ENCODE measurements at regions not wholly inside any gene's neighbourhood (a gene's known extent, or its start where the extent isn't known, plus 50 kb on each side); places are given as distances from the start of the nearest gene placed in this dataset.

DNA sequence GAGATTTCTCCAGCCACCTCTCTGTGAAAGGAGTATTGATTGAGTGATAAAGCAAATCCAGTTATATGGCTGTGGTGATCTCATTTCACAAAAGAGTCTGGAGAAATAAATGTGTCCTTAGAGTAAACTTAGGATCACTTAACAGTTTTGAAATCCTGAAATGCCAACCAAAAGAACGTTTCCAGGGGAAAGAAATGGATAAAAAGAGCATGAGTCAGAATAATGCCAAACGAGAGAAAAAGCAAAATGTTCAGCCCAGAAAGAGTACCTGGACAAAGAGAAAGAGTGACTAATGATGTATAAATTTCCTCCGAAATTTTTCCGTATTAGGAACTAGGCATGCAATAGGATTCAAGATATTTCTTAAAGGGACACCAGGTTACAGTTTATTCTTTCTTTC, 463.1 kb upstream of the CDH10 start:
- no peak for TF ChIP-seq JUN (CRISPR knock-in tag; IDR thresholded peaks at IDR 0.05)
- no peak for TF ChIP-seq USF2 (CRISPR knock-in tag; IDR thresholded peaks at IDR 0.05)
- TF ChIP-seq, protein P1, sequence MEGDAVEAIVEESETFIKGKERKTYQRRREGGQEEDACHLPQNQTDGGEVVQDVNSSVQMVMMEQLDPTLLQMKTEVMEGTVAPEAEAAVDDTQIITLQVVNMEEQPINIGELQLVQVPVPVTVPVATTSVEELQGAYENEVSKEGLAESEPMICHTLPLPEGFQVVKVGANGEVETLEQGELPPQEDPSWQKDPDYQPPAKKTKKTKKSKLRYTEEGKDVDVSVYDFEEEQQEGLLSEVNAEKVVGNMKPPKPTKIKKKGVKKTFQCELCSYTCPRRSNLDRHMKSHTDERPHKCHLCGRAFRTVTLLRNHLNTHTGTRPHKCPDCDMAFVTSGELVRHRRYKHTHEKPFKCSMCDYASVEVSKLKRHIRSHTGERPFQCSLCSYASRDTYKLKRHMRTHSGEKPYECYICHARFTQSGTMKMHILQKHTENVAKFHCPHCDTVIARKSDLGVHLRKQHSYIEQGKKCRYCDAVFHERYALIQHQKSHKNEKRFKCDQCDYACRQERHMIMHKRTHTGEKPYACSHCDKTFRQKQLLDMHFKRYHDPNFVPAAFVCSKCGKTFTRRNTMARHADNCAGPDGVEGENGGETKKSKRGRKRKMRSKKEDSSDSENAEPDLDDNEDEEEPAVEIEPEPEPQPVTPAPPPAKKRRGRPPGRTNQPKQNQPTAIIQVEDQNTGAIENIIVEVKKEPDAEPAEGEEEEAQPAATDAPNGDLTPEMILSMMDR (IDR thresholded peaks at IDR 0.05), result no peak
- no peak for TF ChIP-seq FOXJ3 (CRISPR knock-in tag; IDR thresholded peaks at IDR 0.05; ENCODE audit: borderline replicate concordance)
- no peak for TF ChIP-seq ESRRA (CRISPR knock-in tag; IDR thresholded peaks at IDR 0.05; ENCODE audit: borderline replicate concordance)
- no peak for TF ChIP-seq FOXK1 (CRISPR knock-in tag; IDR thresholded peaks at IDR 0.05)
- TF ChIP-seq AFF4 (CRISPR knock-in tag; IDR thresholded peaks at IDR 0.05; ENCODE audit: borderline replicate concordance), result no peak
- no peak for TF ChIP-seq NR2C2 (CRISPR knock-in tag; IDR thresholded peaks at IDR 0.05)
- no peak for TF ChIP-seq TEAD4 (CRISPR knock-in tag; IDR thresholded peaks at IDR 0.05)
- no peak for TF ChIP-seq ZNF512 (CRISPR knock-in tag; IDR thresholded peaks at IDR 0.05; ENCODE audit: borderline replicate concordance)
- TF ChIP-seq ETV6 (CRISPR knock-in tag; IDR thresholded peaks at IDR 0.05), result no peak
- TF ChIP-seq ATF6 (CRISPR knock-in tag; IDR thresholded peaks at IDR 0.05), result no peak
- no peak for TF ChIP-seq GABPB1 (CRISPR knock-in tag; IDR thresholded peaks at IDR 0.05)

All from WTC11 (cell line).